Esophagus squamous epithelium (tissue), 5 donors: ENCODE measurements at regions not wholly inside any gene's neighbourhood (a gene's known extent, or its start where the extent isn't known, plus 50 kb on each side); places are given as distances from the start of the nearest gene placed in this dataset.
A peak's percentile ranks its signal among the peaks of the same experiment; 100 is the strongest.
"Not testable (repeated sequence)": the region's sequence is repeated elsewhere in the genome, so short reads cannot be mapped to it uniquely, and the experiment has no call there.

Experiments
- DNase-seq: peaks from one replicate; lab custom pipeline; 2025; lab: John Stamatoyannopoulos, UW
- H3K27ac ChIP-seq, 4 donors: fragments of 200-600 bp; sonication (generic); one replicate each; pipeline ENCODE4 v1.5.1; 2016 to 2019; ENCODE audit warnings: mild to moderate bottlenecking in 1 of 4
- H3K27me3 ChIP-seq, 4 donors: fragments of 200-600 bp; sonication (generic); 1 replicate in 3 of 4; 2 replicates in 1 of 4; pipeline versions ENCODE4 v1.5.1 to v1.6.0; 2017 to 2021; ENCODE audit warnings: antibody characterized with exemption in 1 of 4
- H3K36me3 ChIP-seq, 3 donors: fragments of 200-600 bp; sonication (generic); one replicate each; pipeline ENCODE4 v1.5.1; 2016 to 2019
- H3K4me1 ChIP-seq, 3 donors: fragments of 200-600 bp; sonication (generic); one replicate each; pipeline ENCODE4 v1.5.1; 2017 to 2019
- H3K4me3 ChIP-seq, 4 donors: fragments of 200-600 bp; sonication (generic); 1 replicate in 3 of 4; 2 replicates in 1 of 4; pipeline ENCODE4 v1.5.1; 2016 to 2019; ENCODE audit warnings: mild to moderate bottlenecking in 2 of 4, moderate library complexity in 1 of 4
- H3K9me3 ChIP-seq, 3 donors: fragments of 200-600 bp; sonication (generic); one replicate each; pipeline ENCODE4 v1.5.1; 2016 to 2019
- WGBS, 2 donors: methylation state at CpG; one replicate each; pipeline ENCODE4 v1.1.5; 2018; 5-methylcytosine and 5-hydroxymethylcytosine counted together
- intact Hi-C: fragments of 100-400 bp; cut with DNase I; formaldehyde crosslinking; loops from one replicate; pipeline ENCODE4 v1.15.0; 2022
- TF ChIP-seq, protein P1 (sequence below), 6 experiments: fragments of 450-650 bp in 4 of 6; fragments of 200-600 bp in 2 of 6; sonication (generic) in 2 of 6; IDR thresholded peaks; one replicate each; pipeline ENCODE4 v1.5.1; 2016 to 2019; ENCODE audit warnings: antibody characterized with exemption in 6 of 6, mild to moderate bottlenecking in 4 of 6, moderate library complexity in 4 of 6
- donor health status: DM: yes; HTN: yes; CAD: no.

DNA sequence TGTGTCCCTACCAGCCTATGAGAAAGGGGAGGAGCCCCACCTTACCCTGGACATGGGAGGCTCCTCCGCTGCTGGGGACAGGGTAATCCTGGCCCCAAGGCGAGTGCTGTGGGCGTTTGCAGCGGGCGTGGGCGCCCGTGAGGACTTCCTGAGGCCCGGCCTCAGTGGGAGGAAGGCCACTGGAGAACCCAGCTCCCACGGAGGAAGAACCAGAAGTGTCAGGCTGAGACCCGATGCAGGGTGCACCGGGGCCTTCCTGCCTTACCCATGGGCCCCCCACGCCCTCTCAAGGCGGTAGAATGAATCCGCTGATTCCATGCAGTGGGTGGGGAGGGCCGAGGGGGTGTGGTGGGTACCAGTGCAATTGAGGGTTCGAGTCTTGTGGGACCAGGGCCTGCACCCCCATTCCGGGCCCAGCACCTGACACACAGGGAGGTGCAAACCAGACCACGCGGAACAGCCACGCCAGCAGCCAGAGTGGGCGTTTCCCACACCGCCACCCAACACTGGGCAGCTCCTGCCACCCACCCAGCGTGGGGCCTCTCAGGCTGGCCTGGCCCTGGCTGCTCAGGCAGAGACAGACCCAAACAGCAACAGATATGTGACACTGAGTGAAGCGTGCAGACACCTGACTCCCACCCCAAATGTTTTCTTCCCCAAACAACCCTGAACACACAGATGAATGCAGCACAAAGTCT lies 5405.6 kb upstream of the TPTE start:
- intact Hi-C loops, DNase-seq: not testable (repeated sequence)

GRCh38 chr21:5116344-5117123 lies 5404.8 kb upstream of the TPTE start:
- H3K4me3 ChIP-seq, H3K36me3 ChIP-seq, H3K27me3 ChIP-seq, DNase-seq, H3K9me3 ChIP-seq, H3K4me1 ChIP-seq, H3K27ac ChIP-seq, intact Hi-C loops: not testable (repeated sequence)
- no CpG with 5 or more reads among the region's 19 CpGs for WGBS, 2 donors

More for the DNA sequence above, 5405.6 kb upstream of the TPTE start:
- H3K27me3 ChIP-seq, H3K27ac ChIP-seq, H3K4me3 ChIP-seq, H3K9me3 ChIP-seq, H3K36me3 ChIP-seq, H3K4me1 ChIP-seq: not testable (repeated sequence)
- WGBS, 2 donors, result no CpG with 5 or more reads among the region's 24 CpGs

- DNase-seq, H3K4me1 ChIP-seq, H3K4me3 ChIP-seq, H3K36me3 ChIP-seq, H3K27me3 ChIP-seq, intact Hi-C loops, H3K9me3 ChIP-seq, H3K27ac ChIP-seq: not testable (repeated sequence)
- no CpG with 5 or more reads among the region's 15 CpGs for WGBS, 2 donors
Observed at GRCh38 chr21:5117135-5117534, 5404.2 kb upstream of the TPTE start.

- intact Hi-C loops, H3K4me3 ChIP-seq, DNase-seq, H3K27me3 ChIP-seq, H3K36me3 ChIP-seq, H3K9me3 ChIP-seq, H3K4me1 ChIP-seq, H3K27ac ChIP-seq: not testable (repeated sequence)
- no CpG with 5 or more reads among the region's 17 CpGs for WGBS, 2 donors
Observed at GRCh38 chr21:5117666-5118295, 5403.6 kb upstream of the TPTE start.

DNA sequence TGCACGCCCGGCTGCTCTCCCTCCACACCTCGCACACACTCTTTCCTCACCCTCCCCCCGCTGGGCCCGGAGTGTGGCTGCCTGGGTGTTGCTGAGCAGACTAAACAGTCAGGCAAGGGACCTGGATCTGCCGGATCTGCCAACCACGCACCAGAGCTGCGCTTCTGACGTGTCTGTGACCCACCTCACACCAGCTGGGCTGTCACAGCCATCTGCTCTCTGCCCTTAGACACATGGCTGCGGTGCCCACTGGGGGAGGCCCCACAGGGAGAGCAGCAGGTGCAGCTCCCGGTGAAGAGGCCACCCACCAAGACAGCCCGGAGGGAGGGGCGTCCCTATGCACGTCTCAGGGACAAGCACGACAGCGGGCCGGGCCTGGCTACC lies 5403.1 kb upstream of the TPTE start:
- H3K27me3 ChIP-seq, H3K9me3 ChIP-seq, DNase-seq, intact Hi-C loops, H3K4me3 ChIP-seq, H3K27ac ChIP-seq, H3K36me3 ChIP-seq, H3K4me1 ChIP-seq: not testable (repeated sequence)
- WGBS, 2 donors, result no CpG with 5 or more reads among the region's 17 CpGs

- H3K4me3 ChIP-seq, intact Hi-C loops, H3K27me3 ChIP-seq, H3K9me3 ChIP-seq, H3K27ac ChIP-seq, DNase-seq, H3K4me1 ChIP-seq, H3K36me3 ChIP-seq: not testable (repeated sequence)
- WGBS, 2 donors, result no CpG with 5 or more reads among the region's 8 CpGs
Observed at GRCh38 chr21:5119179-5119578, 5402.2 kb upstream of the TPTE start.

GRCh38 chr21:5121399-5121798 lies 5400.0 kb upstream of the TPTE start:
- H3K27me3 ChIP-seq, H3K9me3 ChIP-seq, H3K4me3 ChIP-seq, H3K4me1 ChIP-seq, DNase-seq, H3K36me3 ChIP-seq, intact Hi-C loops: not testable (repeated sequence)
- no CpG with 5 or more reads among the region's 14 CpGs for WGBS, 2 donors
- peak overlapping the region in 3 of 4 donors; percentile 49 to 78 (median 68) for H3K27ac ChIP-seq

- H3K4me3 ChIP-seq, H3K9me3 ChIP-seq, H3K4me1 ChIP-seq, H3K36me3 ChIP-seq, intact Hi-C loops, DNase-seq, H3K27me3 ChIP-seq: not testable (repeated sequence)
- peak overlapping the region in 1 of 4 donors; percentile 61 for H3K27ac ChIP-seq
- no CpG with 5 or more reads among the region's 16 CpGs for WGBS, 2 donors
Observed at GRCh38 chr21:5121849-5122248, 5399.5 kb upstream of the TPTE start.

DNA sequence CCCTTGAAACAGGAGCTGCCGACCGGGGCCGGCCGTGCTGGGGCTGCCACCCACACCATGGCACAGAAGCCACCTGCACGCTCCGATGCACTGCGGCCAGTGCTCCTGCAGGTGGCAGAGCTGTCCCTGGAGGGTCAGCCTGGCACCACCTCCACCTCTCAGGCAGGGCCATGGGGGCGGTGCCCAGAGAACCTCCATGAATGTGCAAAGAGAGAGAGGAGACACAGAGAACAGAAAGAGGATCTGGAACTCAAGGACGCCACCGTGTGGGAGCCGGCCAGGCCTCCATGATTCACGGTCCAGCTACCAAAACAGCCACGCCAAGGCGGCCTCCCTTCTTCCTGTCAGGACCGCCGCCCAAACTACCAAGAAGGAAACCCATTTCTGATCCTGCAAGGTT lies 5397.7 kb upstream of the TPTE start:
- intact Hi-C loops, DNase-seq, H3K9me3 ChIP-seq, H3K27me3 ChIP-seq, H3K36me3 ChIP-seq, H3K4me1 ChIP-seq, H3K4me3 ChIP-seq: not testable (repeated sequence)
- no CpG with 5 or more reads among the region's 16 CpGs for WGBS, 2 donors
- H3K27ac ChIP-seq, result peak overlapping the region in 1 of 4 donors; percentile 25
- TF ChIP-seq, protein P1, sequence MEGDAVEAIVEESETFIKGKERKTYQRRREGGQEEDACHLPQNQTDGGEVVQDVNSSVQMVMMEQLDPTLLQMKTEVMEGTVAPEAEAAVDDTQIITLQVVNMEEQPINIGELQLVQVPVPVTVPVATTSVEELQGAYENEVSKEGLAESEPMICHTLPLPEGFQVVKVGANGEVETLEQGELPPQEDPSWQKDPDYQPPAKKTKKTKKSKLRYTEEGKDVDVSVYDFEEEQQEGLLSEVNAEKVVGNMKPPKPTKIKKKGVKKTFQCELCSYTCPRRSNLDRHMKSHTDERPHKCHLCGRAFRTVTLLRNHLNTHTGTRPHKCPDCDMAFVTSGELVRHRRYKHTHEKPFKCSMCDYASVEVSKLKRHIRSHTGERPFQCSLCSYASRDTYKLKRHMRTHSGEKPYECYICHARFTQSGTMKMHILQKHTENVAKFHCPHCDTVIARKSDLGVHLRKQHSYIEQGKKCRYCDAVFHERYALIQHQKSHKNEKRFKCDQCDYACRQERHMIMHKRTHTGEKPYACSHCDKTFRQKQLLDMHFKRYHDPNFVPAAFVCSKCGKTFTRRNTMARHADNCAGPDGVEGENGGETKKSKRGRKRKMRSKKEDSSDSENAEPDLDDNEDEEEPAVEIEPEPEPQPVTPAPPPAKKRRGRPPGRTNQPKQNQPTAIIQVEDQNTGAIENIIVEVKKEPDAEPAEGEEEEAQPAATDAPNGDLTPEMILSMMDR (IDR thresholded peaks at IDR 0.05), result peak in 1 of 6 experiments; percentile 28
